HFFc6 (cell line): ENCODE measurements at regions not wholly inside any gene's neighbourhood (a gene's known extent, or its start where the extent isn't known, plus 50 kb on each side); places are given as distances from the start of the nearest gene placed in this dataset.
"Not testable (repeated sequence)": the region's sequence is repeated elsewhere in the genome, so short reads cannot be mapped to it uniquely, and the experiment has no call there.

Experiments used
- DNase-seq: peaks from one replicate; pipeline ENCODE4 v3.0.0-alpha.2; 2018
- H3K27ac Mint-ChIP-seq: 2 replicates; pipeline ENCODE4 v1.8.0; 2020; ENCODE audit warnings: mild to moderate bottlenecking, mixed read lengths
- H3K27me3 Mint-ChIP-seq: 2 replicates; pipeline ENCODE4 v1.8.0; 2021; ENCODE audit warnings: mild to moderate bottlenecking, moderate library complexity, mixed read lengths; ENCODE audit not compliant: insufficient read depth
- H3K36me3 Mint-ChIP-seq: 2 replicates; pipeline ENCODE4 v1.8.0; 2021; ENCODE audit warnings: low read depth, mixed read lengths
- H3K4me1 Mint-ChIP-seq: 2 replicates; pipeline ENCODE4 v1.8.0; 2020; ENCODE audit warnings: low read depth, mixed read lengths
- H3K4me3 Mint-ChIP-seq: 2 replicates; pipeline ENCODE4 v1.8.0; 2020; ENCODE audit warnings: mild to moderate bottlenecking, moderate library complexity, mixed read lengths
- H3K9me3 Mint-ChIP-seq: 2 replicates; pipeline ENCODE4 v1.8.0; 2020; ENCODE audit warnings: mild to moderate bottlenecking, mixed read lengths
- TF ChIP-seq, protein P1 (sequence below): fragments of 200-600 bp; sonication (generic); IDR thresholded peaks from 2 replicates; pipeline ENCODE4 v1.5.0; 2021; ENCODE audit warnings: antibody characterized with exemption, mild to moderate bottlenecking

GRCh38 chr21:43286196-43286595 is 117.4 kb downstream of the CRYAA start:
- H3K9me3 Mint-ChIP-seq = peaks cover 5% of the 10 kb centered on the region; the same call in 1 of the 2 replicates
- DNase-seq = no peak
- H3K36me3 Mint-ChIP-seq = no peaks in the 10 kb centered on the region
- peaks cover 8% of the 10 kb centered on the region for H3K27me3 Mint-ChIP-seq
- no peaks in the 10 kb centered on the region for H3K4me1 Mint-ChIP-seq
- H3K4me3 Mint-ChIP-seq = no peak overlapping the region
- H3K27ac Mint-ChIP-seq = no peak overlapping the region
- TF ChIP-seq, protein P1, sequence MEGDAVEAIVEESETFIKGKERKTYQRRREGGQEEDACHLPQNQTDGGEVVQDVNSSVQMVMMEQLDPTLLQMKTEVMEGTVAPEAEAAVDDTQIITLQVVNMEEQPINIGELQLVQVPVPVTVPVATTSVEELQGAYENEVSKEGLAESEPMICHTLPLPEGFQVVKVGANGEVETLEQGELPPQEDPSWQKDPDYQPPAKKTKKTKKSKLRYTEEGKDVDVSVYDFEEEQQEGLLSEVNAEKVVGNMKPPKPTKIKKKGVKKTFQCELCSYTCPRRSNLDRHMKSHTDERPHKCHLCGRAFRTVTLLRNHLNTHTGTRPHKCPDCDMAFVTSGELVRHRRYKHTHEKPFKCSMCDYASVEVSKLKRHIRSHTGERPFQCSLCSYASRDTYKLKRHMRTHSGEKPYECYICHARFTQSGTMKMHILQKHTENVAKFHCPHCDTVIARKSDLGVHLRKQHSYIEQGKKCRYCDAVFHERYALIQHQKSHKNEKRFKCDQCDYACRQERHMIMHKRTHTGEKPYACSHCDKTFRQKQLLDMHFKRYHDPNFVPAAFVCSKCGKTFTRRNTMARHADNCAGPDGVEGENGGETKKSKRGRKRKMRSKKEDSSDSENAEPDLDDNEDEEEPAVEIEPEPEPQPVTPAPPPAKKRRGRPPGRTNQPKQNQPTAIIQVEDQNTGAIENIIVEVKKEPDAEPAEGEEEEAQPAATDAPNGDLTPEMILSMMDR = no peak

DNA sequence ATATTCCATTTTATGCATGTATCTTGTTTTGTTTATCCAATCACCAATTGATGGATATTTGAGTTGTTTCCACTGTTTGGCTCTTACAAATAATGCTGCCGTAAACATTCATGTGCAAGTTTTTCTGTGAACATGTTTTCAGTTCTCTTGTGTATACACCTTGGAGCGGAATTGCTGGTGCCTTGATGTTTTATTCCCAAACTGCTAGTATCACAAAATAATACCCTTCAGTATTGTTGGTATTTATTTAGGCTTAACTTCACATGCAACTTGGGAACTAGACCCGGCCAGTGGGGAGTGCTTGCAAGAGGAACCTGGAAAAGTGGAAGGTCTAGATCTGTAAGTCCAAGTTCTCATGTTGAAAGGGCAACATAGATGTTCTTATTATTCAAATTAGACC is 115.9 kb downstream of the CRYAA start:
- DNase-seq = no peak
- Mint-ChIP-seq H3K36me3 (no peaks in the 10 kb centered on the region), H3K27me3 (peaks cover 8% of the 10 kb centered on the region), H3K4me3 (no peak overlapping the region), H3K4me1 (no peaks in the 10 kb centered on the region), H3K9me3 (peaks cover 5% of the 10 kb centered on the region; the same call in 1 of the 2 replicates), H3K27ac (no peak overlapping the region)
- TF ChIP-seq, protein P1 = no peak

- H3K36me3 Mint-ChIP-seq = no peaks in the 10 kb centered on the region
- no peak overlapping the region for H3K4me3 Mint-ChIP-seq
- no peaks in the 10 kb centered on the region for H3K4me1 Mint-ChIP-seq
- no peak overlapping the region for H3K27ac Mint-ChIP-seq
- peaks cover 1% of the 10 kb centered on the region; the same call in 1 of the 2 replicates for H3K9me3 Mint-ChIP-seq
- TF ChIP-seq, protein P1 = no peak
- DNase-seq = no peak
- H3K27me3 Mint-ChIP-seq = peaks cover 8% of the 10 kb centered on the region
Observed at GRCh38 chr21:43284238-43284637, 115.4 kb downstream of the CRYAA start.

DNA sequence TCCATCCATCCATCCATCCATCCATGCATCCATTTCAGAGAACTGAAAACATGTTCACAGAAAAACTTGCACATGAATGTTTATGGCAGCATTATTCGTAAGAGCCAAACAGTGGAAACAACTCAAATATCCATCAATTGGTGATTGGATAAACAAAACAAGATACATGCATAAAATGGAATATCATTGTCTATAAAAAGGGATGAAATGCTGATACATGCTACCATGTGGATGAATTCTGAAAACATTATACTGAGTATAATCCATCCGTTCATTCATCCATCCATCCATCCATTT is 115.1 kb downstream of the CRYAA start:
- H3K36me3 Mint-ChIP-seq, H3K27me3 Mint-ChIP-seq, H3K27ac Mint-ChIP-seq, H3K4me1 Mint-ChIP-seq, H3K9me3 Mint-ChIP-seq, DNase-seq, H3K4me3 Mint-ChIP-seq: not testable (repeated sequence)

- TF ChIP-seq, protein P1 = no peak
- Mint-ChIP-seq H3K27ac (no peak overlapping the region), H3K4me1 (no peaks in the 10 kb centered on the region), H3K27me3 (peaks cover 8% of the 10 kb centered on the region), H3K36me3 (no peaks in the 10 kb centered on the region), H3K9me3 (no peaks in the 10 kb centered on the region), H3K4me3 (no peak overlapping the region)
- no peak for DNase-seq
Observed at GRCh38 chr21:43283136-43283924, 114.5 kb downstream of the CRYAA start.

GRCh38 chr21:43282358-43283120 is 113.7 kb downstream of the CRYAA start:
- DNase-seq = no peak

More at GRCh38 chr21:43282358-43283120, 113.7 kb downstream of the CRYAA start:
- Mint-ChIP-seq H3K27me3 (peaks cover 16% of the 10 kb centered on the region), H3K4me3 (no peak overlapping the region), H3K27ac (no peak overlapping the region), H3K36me3 (no peaks in the 10 kb centered on the region), H3K9me3 (no peaks in the 10 kb centered on the region), H3K4me1 (no peaks in the 10 kb centered on the region)
- TF ChIP-seq, protein P1 = no peak
